Aorta (tissue), 5 donors: ENCODE measurements at regions not wholly inside any gene's neighbourhood (a gene's known extent, or its start where the extent isn't known, plus 50 kb on each side); places are given as distances from the start of the nearest gene placed in this dataset.

Experiments used
- ATAC-seq: fragments of 200-7000 bp; cut with Tn5 transposase; one replicate; pipeline ENCODE4 v1.9.1; 2022; ENCODE audit warnings: moderate library complexity; ENCODE audit not compliant: low FRiP score
- DNase-seq, 2 donors: peaks; one replicate each; pipeline ENCODE4 v3.0.0-alpha.2; 2020
- H3K27ac ChIP-seq, 2 donors: one replicate each; pipeline ENCODE4 v1.5.1; 2013; ENCODE audit warnings: low read length in 2 of 2, mild to moderate bottlenecking in 2 of 2, moderate library complexity in 2 of 2, control low read depth in 1 of 2, inconsistent platforms in 1 of 2, low read depth in 1 of 2
- H3K27me3 ChIP-seq, 2 donors: one replicate each; pipeline ENCODE4 v1.6.1; 2013; ENCODE audit warnings: control low read depth in 1 of 2, low read length in 1 of 2, mild to moderate bottlenecking in 1 of 2, moderate library complexity in 1 of 2; ENCODE audit not compliant: insufficient read depth in 2 of 2, control insufficient read depth in 1 of 2
- H3K36me3 ChIP-seq, 2 donors: one replicate each; pipeline ENCODE4 v1.6.1; 2013; ENCODE audit warnings: control low read depth in 1 of 2, low read length in 1 of 2, mild to moderate bottlenecking in 1 of 2; ENCODE audit not compliant: insufficient read depth in 2 of 2, control insufficient read depth in 1 of 2
- H3K4me1 ChIP-seq, 2 donors: one replicate each; pipeline ENCODE4 v1.6.1; 2013; ENCODE audit warnings: low read length in 2 of 2, control low read depth in 1 of 2, mild to moderate bottlenecking in 1 of 2, moderate library complexity in 1 of 2; ENCODE audit not compliant: insufficient read depth in 2 of 2, control insufficient read depth in 1 of 2
- H3K4me3 ChIP-seq, 2 donors: one replicate each; pipeline ENCODE4 v1.5.1; 2013; ENCODE audit warnings: low read length in 2 of 2, control low read depth in 1 of 2, mild to moderate bottlenecking in 1 of 2
- H3K9me3 ChIP-seq: one replicate; pipeline ENCODE4 v1.6.1; 2013; ENCODE audit warnings: mild to moderate bottlenecking, low read length; ENCODE audit not compliant: control insufficient read depth
- WGBS, 2 donors: extraction: QIAGEN DNeasy Blood & Tissue Kit; methylation state at CpG; one replicate each; pipeline ENCODE4 v1.1.7; 2013; 5-methylcytosine and 5-hydroxymethylcytosine counted together
- intact Hi-C, 2 donors: fragments of 100-400 bp; cut with DNase I; formaldehyde crosslinking; loops; one replicate each; pipeline versions ENCODE4 v1.14.2 to v1.15.0; 2022
- donor health status: healthy with polysubstance abuse.
- donor health status: Bipolar disorder and iron deficiency.
- donor health status: DM: no; HTN: no; CAD: no.
- donor health status: DM: no; HTN: no; CAD: no.
- donor health status: DM: yes; HTN: yes; CAD: no.

- Histone ChIP-seq H3K4me3 (no peak overlapping the region), H3K4me1 (peaks cover 2 to 4% of the 10 kb centered on the region in 2 donors), H3K27ac (no peak overlapping the region), H3K9me3 (no peaks in the 10 kb centered on the region), H3K36me3 (no peaks in the 10 kb centered on the region), H3K27me3 (no peaks in the 10 kb centered on the region)
- DNase-seq (no peak), ATAC-seq (no peak)
- 91 to 93% methylated on average over 9 of the region's 9 CpGs for WGBS, 2 donors
- intact Hi-C loops, result no loop called here
Measured at GRCh38 chr10:69750011-69750373, 51.7 kb upstream of the COL13A1 start.

GRCh38 chr10:69750725-69751124, 51.0 kb upstream of the COL13A1 start:
- intact Hi-C loops, result no loop called here
- no peak overlapping the region for H3K4me3 ChIP-seq
- no peaks in the 10 kb centered on the region for H3K9me3 ChIP-seq
- no peak overlapping the region for H3K27ac ChIP-seq
- no peaks in the 10 kb centered on the region for H3K27me3 ChIP-seq
- DNase-seq (no peak), ATAC-seq (no peak)
- WGBS, 2 donors, result 89 to 91% methylated on average over 4 of the region's 4 CpGs
- no peaks in the 10 kb centered on the region for H3K36me3 ChIP-seq
- peaks cover 2 to 4% of the 10 kb centered on the region in 2 donors for H3K4me1 ChIP-seq

DNA sequence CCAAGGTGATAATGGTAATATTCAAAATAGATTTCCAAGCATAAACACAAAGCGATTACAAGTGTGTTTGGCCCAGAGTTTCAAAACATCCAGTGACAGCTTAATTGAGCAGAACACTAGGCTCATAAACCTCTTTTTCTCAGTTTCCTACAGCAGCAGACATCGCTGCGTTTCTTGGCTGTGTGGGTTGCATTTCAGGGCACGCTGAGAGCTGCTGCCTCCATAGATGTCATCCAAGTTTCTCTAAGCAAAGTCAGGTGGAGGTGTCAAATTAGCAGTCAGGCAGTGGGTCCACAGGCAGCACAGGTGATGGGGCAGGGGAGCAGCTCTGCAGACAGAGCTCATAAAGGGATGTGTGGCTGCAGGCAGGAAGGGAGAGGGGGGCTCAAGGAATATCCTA, 50.5 kb upstream of the COL13A1 start:
- H3K4me1 ChIP-seq, result peaks cover 2 to 4% of the 10 kb centered on the region in 2 donors
- H3K4me3 ChIP-seq, result no peak overlapping the region
- no peaks in the 10 kb centered on the region for H3K36me3 ChIP-seq
- no peak overlapping the region for H3K27ac ChIP-seq
- WGBS, 2 donors, result 88 to 89% methylated on average over 4 of the region's 4 CpGs
- H3K27me3 ChIP-seq, result no peaks in the 10 kb centered on the region
- no peaks in the 10 kb centered on the region for H3K9me3 ChIP-seq
- no peak for ATAC-seq
- intact Hi-C loops, result no loop called here
- DNase-seq, result peak in 1 of 2 donors; percentile 24
